HFFc6 (cell line): ENCODE measurements at regions not wholly inside any gene's neighbourhood (a gene's known extent, or its start where the extent isn't known, plus 50 kb on each side); places are given as distances from the start of the nearest gene placed in this dataset.
"Not testable (repeated sequence)": the region's sequence is repeated elsewhere in the genome, so short reads cannot be mapped to it uniquely, and the experiment has no call there.

ENCODE experiments used
- DNase-seq: peaks from one replicate; pipeline ENCODE4 v3.0.0-alpha.2; 2018
- H3K27ac Mint-ChIP-seq: 2 replicates; pipeline ENCODE4 v1.8.0; 2020; ENCODE audit warnings: mild to moderate bottlenecking, mixed read lengths
- H3K27me3 Mint-ChIP-seq: 2 replicates; pipeline ENCODE4 v1.8.0; 2021; ENCODE audit warnings: mild to moderate bottlenecking, moderate library complexity, mixed read lengths; ENCODE audit not compliant: insufficient read depth
- H3K36me3 Mint-ChIP-seq: 2 replicates; pipeline ENCODE4 v1.8.0; 2021; ENCODE audit warnings: low read depth, mixed read lengths
- H3K4me1 Mint-ChIP-seq: 2 replicates; pipeline ENCODE4 v1.8.0; 2020; ENCODE audit warnings: low read depth, mixed read lengths
- H3K4me3 Mint-ChIP-seq: 2 replicates; pipeline ENCODE4 v1.8.0; 2020; ENCODE audit warnings: mild to moderate bottlenecking, moderate library complexity, mixed read lengths
- H3K9me3 Mint-ChIP-seq: 2 replicates; pipeline ENCODE4 v1.8.0; 2020; ENCODE audit warnings: mild to moderate bottlenecking, mixed read lengths
- CTCF ChIP-seq: fragments of 200-600 bp; sonication (generic); IDR thresholded peaks from 2 replicates; pipeline ENCODE4 v1.5.0; 2021; ENCODE audit warnings: antibody characterized with exemption, mild to moderate bottlenecking

- no peaks in the 10 kb centered on the region for H3K36me3 Mint-ChIP-seq
- H3K4me3 Mint-ChIP-seq = no peak overlapping the region
- no peak for TF ChIP-seq CTCF
- no peak for DNase-seq
- H3K9me3 Mint-ChIP-seq = peaks cover 22% of the 10 kb centered on the region
- H3K27ac Mint-ChIP-seq = no peak overlapping the region
- H3K27me3 Mint-ChIP-seq = no peaks in the 10 kb centered on the region
- no peaks in the 10 kb centered on the region for H3K4me1 Mint-ChIP-seq
Observed at GRCh38 chr4:120568731-120569130, 353.8 kb downstream of the PRDM5 start.

- Mint-ChIP-seq H3K4me3 (no peak overlapping the region), H3K27me3 (no peaks in the 10 kb centered on the region), H3K9me3 (peaks cover 22% of the 10 kb centered on the region), H3K4me1 (no peaks in the 10 kb centered on the region), H3K27ac (no peak overlapping the region), H3K36me3 (no peaks in the 10 kb centered on the region)
- no peak for TF ChIP-seq CTCF
- DNase-seq = no peak
Observed at GRCh38 chr4:120561648-120562047, 360.9 kb downstream of the PRDM5 start.

- DNase-seq = no peak
- no peaks in the 10 kb centered on the region for H3K36me3 Mint-ChIP-seq
- H3K4me3 Mint-ChIP-seq = no peak overlapping the region
- no peak for TF ChIP-seq CTCF
- peaks cover 13% of the 10 kb centered on the region for H3K9me3 Mint-ChIP-seq
- H3K4me1 Mint-ChIP-seq = no peaks in the 10 kb centered on the region
- H3K27ac Mint-ChIP-seq = no peak overlapping the region
- H3K27me3 Mint-ChIP-seq = no peaks in the 10 kb centered on the region
Observed at GRCh38 chr4:120557372-120557771, 365.2 kb downstream of the PRDM5 start.

GRCh38 chr4:120555058-120555457, 367.5 kb downstream of the PRDM5 start:
- Mint-ChIP-seq H3K9me3 (no peaks in the 10 kb centered on the region; the same call in none of the 2 replicates), H3K27me3 (no peaks in the 10 kb centered on the region), H3K36me3 (no peaks in the 10 kb centered on the region), H3K4me1 (no peaks in the 10 kb centered on the region), H3K27ac (no peak overlapping the region), H3K4me3 (no peak overlapping the region)
- TF ChIP-seq CTCF = no peak
- no peak for DNase-seq

- Mint-ChIP-seq H3K36me3 (no peaks in the 10 kb centered on the region), H3K9me3 (no peaks in the 10 kb centered on the region; the same call in none of the 2 replicates), H3K4me1 (no peaks in the 10 kb centered on the region), H3K27me3 (no peaks in the 10 kb centered on the region), H3K27ac (no peak overlapping the region), H3K4me3 (no peak overlapping the region)
- no peak for TF ChIP-seq CTCF
- no peak for DNase-seq
Observed at GRCh38 chr4:120554086-120554485, 368.4 kb downstream of the PRDM5 start.

- not testable (repeated sequence) for H3K27ac Mint-ChIP-seq, H3K36me3 Mint-ChIP-seq, H3K4me1 Mint-ChIP-seq, DNase-seq, H3K4me3 Mint-ChIP-seq, H3K9me3 Mint-ChIP-seq, H3K27me3 Mint-ChIP-seq
Observed at GRCh38 chr4:120550624-120551220, 371.8 kb downstream of the PRDM5 start.
